ENCODE measurements at regions not wholly inside any gene's neighbourhood (a gene's known extent, or its start where the extent isn't known, plus 50 kb on each side); places are given as distances from the start of the nearest gene placed in this dataset.

DNA sequence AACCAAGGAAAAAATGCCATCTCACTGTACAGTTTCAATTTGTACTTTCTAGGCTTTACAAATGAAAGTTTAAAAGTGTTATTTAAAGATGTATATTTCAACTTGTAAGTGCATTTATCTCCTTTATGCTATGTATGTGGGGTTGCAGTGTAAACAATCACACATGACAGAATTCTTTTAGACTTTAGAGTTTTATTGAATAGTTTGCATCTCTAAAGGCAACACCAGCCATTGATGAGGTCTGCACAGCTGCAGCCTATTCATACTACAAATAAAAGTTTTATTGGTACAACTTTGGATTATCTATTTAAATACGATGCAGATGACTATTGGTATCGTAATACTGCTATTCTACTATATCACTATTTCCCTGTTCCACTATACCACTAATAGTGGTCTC lies 894.4 kb upstream of the B3GALT2 start:
- ATAC-seq (no peak), DNase-seq (no peak)
- Histone ChIP-seq H3K27ac (no peak overlapping the region), H3K36me3 (no peaks in the 10 kb centered on the region), H3K4me3 (no peak overlapping the region), H3K4me1 (no peaks in the 10 kb centered on the region), H3K9me3 (no peaks in the 10 kb centered on the region), H3K27me3 (no peaks in the 10 kb centered on the region)
- TF ChIP-seq, protein P1, sequence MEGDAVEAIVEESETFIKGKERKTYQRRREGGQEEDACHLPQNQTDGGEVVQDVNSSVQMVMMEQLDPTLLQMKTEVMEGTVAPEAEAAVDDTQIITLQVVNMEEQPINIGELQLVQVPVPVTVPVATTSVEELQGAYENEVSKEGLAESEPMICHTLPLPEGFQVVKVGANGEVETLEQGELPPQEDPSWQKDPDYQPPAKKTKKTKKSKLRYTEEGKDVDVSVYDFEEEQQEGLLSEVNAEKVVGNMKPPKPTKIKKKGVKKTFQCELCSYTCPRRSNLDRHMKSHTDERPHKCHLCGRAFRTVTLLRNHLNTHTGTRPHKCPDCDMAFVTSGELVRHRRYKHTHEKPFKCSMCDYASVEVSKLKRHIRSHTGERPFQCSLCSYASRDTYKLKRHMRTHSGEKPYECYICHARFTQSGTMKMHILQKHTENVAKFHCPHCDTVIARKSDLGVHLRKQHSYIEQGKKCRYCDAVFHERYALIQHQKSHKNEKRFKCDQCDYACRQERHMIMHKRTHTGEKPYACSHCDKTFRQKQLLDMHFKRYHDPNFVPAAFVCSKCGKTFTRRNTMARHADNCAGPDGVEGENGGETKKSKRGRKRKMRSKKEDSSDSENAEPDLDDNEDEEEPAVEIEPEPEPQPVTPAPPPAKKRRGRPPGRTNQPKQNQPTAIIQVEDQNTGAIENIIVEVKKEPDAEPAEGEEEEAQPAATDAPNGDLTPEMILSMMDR (IDR thresholded peaks at IDR 0.05), result no peak
- intact Hi-C loops (cut with DNase I), result no loop called here

DNA sequence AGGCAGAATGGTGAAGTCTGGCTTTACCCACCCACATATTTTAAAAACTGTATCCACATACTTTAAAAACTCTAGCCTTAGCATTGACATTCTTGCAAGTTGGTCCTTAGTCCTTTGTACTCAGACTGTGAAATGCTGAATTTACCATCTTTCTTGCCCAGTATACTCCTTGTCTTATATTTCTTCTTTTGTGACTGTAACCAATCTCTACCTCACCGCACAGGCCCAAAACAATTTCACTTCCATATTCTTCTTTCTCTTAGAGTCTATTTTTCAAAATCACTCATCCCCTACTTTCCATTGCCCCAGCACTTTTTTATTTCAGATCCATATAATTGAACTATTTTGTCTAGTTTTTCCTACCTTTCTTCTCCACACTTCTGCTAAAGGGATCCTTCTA lies 892.4 kb upstream of the B3GALT2 start:
- Histone ChIP-seq H3K4me1 (no peaks in the 10 kb centered on the region), H3K27me3 (no peaks in the 10 kb centered on the region), H3K4me3 (no peak overlapping the region), H3K9me3 (no peaks in the 10 kb centered on the region), H3K36me3 (no peaks in the 10 kb centered on the region), H3K27ac (no peak overlapping the region)
- ATAC-seq (no peak), DNase-seq (no peak)
- TF ChIP-seq, protein P1 (IDR thresholded peaks at IDR 0.05), result no peak
- intact Hi-C loops (cut with DNase I), result no loop called here

DNA sequence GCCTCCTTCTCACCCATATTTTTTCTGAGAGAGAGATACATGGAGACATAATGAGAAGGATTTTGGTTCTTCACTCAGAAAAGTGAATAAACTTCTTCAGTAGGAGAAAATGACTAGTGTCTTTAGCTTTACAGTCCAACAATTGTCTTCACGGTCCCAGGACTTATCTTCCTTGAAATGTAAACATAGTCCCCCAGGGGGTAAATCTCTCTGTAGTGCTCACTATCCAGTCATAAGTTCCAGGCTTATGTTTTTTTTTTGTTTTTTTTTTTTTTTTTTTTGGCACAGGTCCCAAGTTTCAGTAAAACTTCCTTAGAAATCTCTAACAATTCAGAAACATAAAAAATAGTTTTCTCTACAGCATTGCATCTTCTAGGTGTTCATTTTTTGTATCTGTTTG lies 890.2 kb upstream of the B3GALT2 start:
- no peak for ATAC-seq
- intact Hi-C loops (cut with DNase I), result no loop called here

DNA sequence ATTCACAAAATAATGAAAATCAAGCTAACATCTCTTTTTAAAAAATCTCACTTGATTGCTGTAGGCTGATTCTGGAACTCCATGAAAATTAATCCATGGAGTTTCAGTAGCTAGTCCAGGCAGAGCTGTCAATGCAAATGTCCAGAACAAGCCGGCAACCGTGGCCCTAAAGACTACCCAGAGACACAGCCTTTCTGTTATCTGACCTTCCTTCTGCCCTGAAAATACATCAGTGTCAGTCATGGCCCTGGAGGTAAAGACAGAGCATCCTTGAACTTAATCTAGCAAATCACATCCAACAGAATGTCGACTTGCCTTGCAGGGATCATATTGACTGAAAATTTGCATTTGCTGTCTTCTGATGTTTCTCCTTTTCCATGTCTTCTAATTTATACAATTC lies 887.4 kb upstream of the B3GALT2 start:
- ATAC-seq, result no peak
- no peaks in the 10 kb centered on the region for H3K36me3 ChIP-seq
- intact Hi-C loops (cut with DNase I), result no loop called here
- TF ChIP-seq, protein P1 (IDR thresholded peaks at IDR 0.05), result no peak
- H3K4me1 ChIP-seq, result no peaks in the 10 kb centered on the region
- no peak for DNase-seq
- H3K4me3 ChIP-seq, result no peak overlapping the region
- no peak overlapping the region for H3K27ac ChIP-seq
- no peaks in the 10 kb centered on the region for H3K9me3 ChIP-seq
- no peaks in the 10 kb centered on the region for H3K27me3 ChIP-seq

More for the DNA sequence above, 890.2 kb upstream of the B3GALT2 start:
- Histone ChIP-seq H3K4me1 (no peaks in the 10 kb centered on the region), H3K36me3 (no peaks in the 10 kb centered on the region), H3K27me3 (no peaks in the 10 kb centered on the region), H3K27ac (no peak overlapping the region), H3K9me3 (no peaks in the 10 kb centered on the region), H3K4me3 (no peak overlapping the region)
- DNase-seq, result no peak
- TF ChIP-seq, protein P1 (IDR thresholded peaks at IDR 0.05), result no peak

DNA sequence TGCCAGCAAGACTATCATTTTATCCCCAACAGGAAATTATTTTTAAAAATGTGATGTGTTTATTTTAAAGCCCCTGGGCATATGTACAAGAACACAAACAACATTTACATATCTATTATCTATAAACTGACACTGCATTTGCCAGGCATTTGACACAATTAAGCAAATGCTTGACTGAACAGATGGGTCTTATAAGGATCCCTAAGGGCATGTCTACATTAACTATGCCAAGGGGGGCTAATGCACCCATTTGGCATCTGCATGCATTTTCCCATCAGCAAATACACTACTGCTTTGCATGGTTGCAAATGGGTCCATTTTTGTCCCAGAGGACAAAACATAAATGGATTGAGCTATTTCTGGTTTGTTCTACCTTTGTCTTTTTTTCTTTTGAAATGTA lies 884.8 kb upstream of the B3GALT2 start:
- no peaks in the 10 kb centered on the region for H3K9me3 ChIP-seq
- no peak overlapping the region for H3K27ac ChIP-seq

More for the DNA sequence above, 884.8 kb upstream of the B3GALT2 start:
- TF ChIP-seq, protein P1 (IDR thresholded peaks at IDR 0.05), result no peak
- H3K27me3 ChIP-seq, result no peaks in the 10 kb centered on the region
- no peak for ATAC-seq
- no peak overlapping the region for H3K4me3 ChIP-seq
- H3K36me3 ChIP-seq, result no peaks in the 10 kb centered on the region
- no peaks in the 10 kb centered on the region for H3K4me1 ChIP-seq
- intact Hi-C loops (cut with DNase I), result no loop called here
- no peak for DNase-seq

Data from left lung (tissue), 4 donors.